Lower leg skin (tissue), 4 donors: ENCODE measurements at regions not wholly inside any gene's neighbourhood (a gene's known extent, or its start where the extent isn't known, plus 50 kb on each side); places are given as distances from the start of the nearest gene placed in this dataset.

Experiments used
- DNase-seq, 2 donors: peaks; one replicate each; pipeline ENCODE4 v3.0.0-alpha.2; 2019; ENCODE audit warnings: low spot score in 2 of 2
- H3K4me3 ChIP-seq: fragments of 200-600 bp; sonication (generic); 2 replicates; pipeline ENCODE4 v1.5.1; 2017; ENCODE audit warnings: mild to moderate bottlenecking, low read depth; ENCODE audit not compliant: poor library complexity, severe bottlenecking
- POLR2A ChIP-seq, 2 donors: fragments of 450-650 bp; IDR thresholded peaks; one replicate each; pipeline ENCODE4 v1.6.1; 2016 to 2017; ENCODE audit warnings: antibody characterized with exemption in 2 of 2, mild to moderate bottlenecking in 1 of 2, moderate library complexity in 1 of 2
- WGBS, 2 donors: methylation state at CpG; one replicate each; pipeline ENCODE4 v1.1.5; 2018; 5-methylcytosine and 5-hydroxymethylcytosine counted together
- intact Hi-C: fragments of 100-400 bp; cut with DNase I; formaldehyde crosslinking; loops from one replicate; pipeline ENCODE4 v1.15.0; 2023; ENCODE audit warnings: low total_unique reads
- TF ChIP-seq, protein P1 (sequence below), 3 donors: fragments of 450-650 bp; IDR thresholded peaks; one replicate each; pipeline ENCODE4 v1.5.1; 2016; ENCODE audit warnings: antibody characterized with exemption in 3 of 3, mild to moderate bottlenecking in 3 of 3, moderate library complexity in 2 of 3

GRCh38 chr2:133982256-133982655, 271.6 kb upstream of the MGAT5 start:
- TF ChIP-seq, protein P1, sequence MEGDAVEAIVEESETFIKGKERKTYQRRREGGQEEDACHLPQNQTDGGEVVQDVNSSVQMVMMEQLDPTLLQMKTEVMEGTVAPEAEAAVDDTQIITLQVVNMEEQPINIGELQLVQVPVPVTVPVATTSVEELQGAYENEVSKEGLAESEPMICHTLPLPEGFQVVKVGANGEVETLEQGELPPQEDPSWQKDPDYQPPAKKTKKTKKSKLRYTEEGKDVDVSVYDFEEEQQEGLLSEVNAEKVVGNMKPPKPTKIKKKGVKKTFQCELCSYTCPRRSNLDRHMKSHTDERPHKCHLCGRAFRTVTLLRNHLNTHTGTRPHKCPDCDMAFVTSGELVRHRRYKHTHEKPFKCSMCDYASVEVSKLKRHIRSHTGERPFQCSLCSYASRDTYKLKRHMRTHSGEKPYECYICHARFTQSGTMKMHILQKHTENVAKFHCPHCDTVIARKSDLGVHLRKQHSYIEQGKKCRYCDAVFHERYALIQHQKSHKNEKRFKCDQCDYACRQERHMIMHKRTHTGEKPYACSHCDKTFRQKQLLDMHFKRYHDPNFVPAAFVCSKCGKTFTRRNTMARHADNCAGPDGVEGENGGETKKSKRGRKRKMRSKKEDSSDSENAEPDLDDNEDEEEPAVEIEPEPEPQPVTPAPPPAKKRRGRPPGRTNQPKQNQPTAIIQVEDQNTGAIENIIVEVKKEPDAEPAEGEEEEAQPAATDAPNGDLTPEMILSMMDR (IDR thresholded peaks at IDR 0.05), result no peak
- TF ChIP-seq POLR2A (IDR thresholded peaks at IDR 0.05), result no peak
- DNase-seq, result no peak
- WGBS, 2 donors, result 77 to 88% methylated on average over 6 of the region's 6 CpGs
- intact Hi-C loops, result no loop called here
- no peak overlapping the region for H3K4me3 ChIP-seq

- no peak for DNase-seq
Measured at GRCh38 chr2:133985563-133985962, 268.3 kb upstream of the MGAT5 start.

DNA sequence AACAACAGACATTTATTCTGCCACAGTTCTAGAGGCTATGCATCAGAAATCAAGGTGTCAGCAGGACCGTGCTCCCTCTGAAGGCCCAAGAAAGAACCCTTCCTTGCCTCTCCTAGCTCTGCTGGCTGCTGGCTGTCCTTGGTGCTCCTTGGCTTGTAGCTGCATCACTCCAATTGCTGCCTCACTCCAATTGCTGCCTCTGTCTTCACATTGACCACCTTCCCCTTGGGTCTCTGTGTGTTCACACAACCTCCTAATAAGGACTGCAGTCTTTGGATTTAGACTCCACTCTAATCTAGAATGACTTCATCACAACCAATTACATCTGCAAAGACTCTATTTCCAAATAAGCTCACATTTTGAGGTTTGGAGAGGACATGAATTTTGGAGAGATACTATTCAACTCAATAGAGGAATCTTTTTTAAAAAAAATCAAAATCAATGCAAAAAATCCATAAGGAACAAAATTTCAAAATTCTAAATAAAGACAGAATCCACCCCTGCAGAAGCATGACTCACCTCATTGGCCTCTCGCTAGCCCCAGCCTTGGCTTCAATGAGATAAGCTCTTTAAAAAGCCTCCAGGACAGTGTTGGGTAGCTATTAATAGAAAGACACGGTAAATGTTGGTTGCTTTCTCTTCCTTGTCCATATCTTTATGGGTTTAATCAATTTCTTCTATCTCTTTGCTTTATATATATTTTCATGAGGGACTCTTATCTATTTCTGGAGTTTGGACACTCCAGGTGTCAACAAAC, 267.6 kb upstream of the MGAT5 start:
- intact Hi-C loops, result no loop called here
- no peak overlapping the region for H3K4me3 ChIP-seq
- TF ChIP-seq, protein P1 (IDR thresholded peaks at IDR 0.05), result no peak
- no peak for TF ChIP-seq POLR2A (IDR thresholded peaks at IDR 0.05)
- 59 to 60% methylated on average over 3 of the region's 3 CpGs for WGBS, 2 donors
- no peak for DNase-seq

More at GRCh38 chr2:133985563-133985962, 268.3 kb upstream of the MGAT5 start:
- no peak overlapping the region for H3K4me3 ChIP-seq
- no peak for TF ChIP-seq POLR2A (IDR thresholded peaks at IDR 0.05)
- TF ChIP-seq, protein P1 (IDR thresholded peaks at IDR 0.05), result no peak
- intact Hi-C loops, result no loop called here
- WGBS, 2 donors, result 93 to 95% methylated on average over 6 of the region's 6 CpGs

- H3K4me3 ChIP-seq, result no peak overlapping the region
- 47 to 49% methylated on average over 11 of the region's 11 CpGs for WGBS, 2 donors
- intact Hi-C loops, result no loop called here
- TF ChIP-seq, protein P1 (IDR thresholded peaks at IDR 0.05), result no peak
- TF ChIP-seq POLR2A (IDR thresholded peaks at IDR 0.05), result no peak
- DNase-seq, result no peak
Measured at GRCh38 chr2:133986881-133987795, 266.7 kb upstream of the MGAT5 start.

DNA sequence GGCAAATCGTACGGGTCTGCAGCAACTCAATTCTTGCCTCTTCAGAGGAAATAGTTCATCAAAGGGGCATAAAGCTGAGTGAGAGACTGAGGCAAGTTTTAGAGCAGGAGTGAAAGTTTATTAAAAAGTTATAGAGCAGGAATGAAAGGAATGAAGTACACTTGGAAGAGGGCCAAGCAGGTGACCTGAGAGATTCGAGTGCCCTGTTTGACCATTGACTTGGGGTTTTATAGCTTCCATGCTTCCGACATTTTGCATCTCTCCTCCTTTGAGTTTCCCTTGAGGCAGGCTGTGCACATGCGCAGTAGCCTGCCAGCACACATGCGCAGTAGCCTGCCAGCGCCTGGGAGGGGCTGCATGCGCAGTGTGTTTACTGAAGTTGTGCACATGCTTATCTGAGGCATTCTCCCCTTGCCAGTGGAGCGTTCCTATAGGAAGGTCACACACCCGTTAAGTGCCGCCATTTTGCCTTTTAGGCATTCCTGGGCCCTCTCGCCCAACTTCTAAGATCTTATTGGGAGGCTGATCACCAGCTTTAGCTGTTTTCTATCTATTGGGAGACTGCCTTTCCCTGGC, 265.5 kb upstream of the MGAT5 start:
- WGBS, 2 donors, result 92 to 94% methylated on average over 12 of the region's 12 CpGs
- no peak for DNase-seq
- H3K4me3 ChIP-seq, result no peak overlapping the region
- intact Hi-C loops, result no loop called here
- TF ChIP-seq, protein P1 (IDR thresholded peaks at IDR 0.05), result no peak
- TF ChIP-seq POLR2A (IDR thresholded peaks at IDR 0.05), result no peak
